ENCODE measurements at regions not wholly inside any gene's neighbourhood (a gene's known extent, or its start where the extent isn't known, plus 50 kb on each side); places are given as distances from the start of the nearest gene placed in this dataset.

GRCh38 chr7:26066736-26067135 is 85.3 kb upstream of the NFE2L3 start:
- Histone ChIP-seq H3K4me2 (ENCODE audit: low read length) (no peak overlapping the region), H3K4me3 (replicated peaks in 1 of 2; ENCODE audit: low read depth in 1 of 2, low read length in 2 of 2) (no peak overlapping the region), H3K9me3 (ENCODE audit: control insufficient read depth in 1 of 2, insufficient read depth in 1 of 2, low read depth in 1 of 2, low read length in 2 of 2) (no peaks in the 10 kb centered on the region), H3K9ac (ENCODE audit: low read length) (no peak overlapping the region), H3K27me3 (ENCODE audit: insufficient read depth, low read length) (no peaks in the 10 kb centered on the region), H3K4me1 (ENCODE audit: control insufficient read depth in 1 of 2, insufficient read depth in 2 of 2, low read length in 2 of 2) (no peaks in the 10 kb centered on the region), H2AFZ (ENCODE audit: low read depth, low read length, poor library complexity, severe bottlenecking) (no peak overlapping the region), H3K27ac (ENCODE audit: low read depth, low read length) (no peak overlapping the region), H3K79me2 (ENCODE audit: insufficient read depth, low read length) (no peaks in the 10 kb centered on the region), H3K36me3 (ENCODE audit: control insufficient read depth in 1 of 2, insufficient read depth in 2 of 2, low read length in 2 of 2) (no peaks in the 10 kb centered on the region), H3K9me2 (ENCODE audit: insufficient read depth) (no peaks in the 10 kb centered on the region), H4K20me1 (ENCODE audit: insufficient read depth) (no peaks in the 10 kb centered on the region)
- ChIA-PET POLR2A (no interaction called here), RAD21 (ENCODE audit: low non-redundant PET in 1 of 2, low total read pairs in 2 of 2, uncharacterized antibody in 2 of 2, unreplicated experiment in 2 of 2) (no interaction called here), CTCF (no interaction called here)
- DNase-seq (ENCODE audit: low read depth, low spot score) (no peak), ATAC-seq (no peak)
- intact Hi-C loops (cut with micrococcal nuclease): no loop called here
- BruUV-seq (replicated peaks): no TSS peak
- TF ChIP-seq CEBPB (IDR thresholded peaks at IDR 0.05; ENCODE audit: low read depth): no peak
- TF ChIP-seq SP1 (IDR thresholded peaks at IDR 0.05; ENCODE audit: low read depth): no peak
- no peak for TF ChIP-seq CTCF (IDR thresholded peaks at IDR 0.05 in 2 of 3, conservative IDR thresholded peaks at IDR 0.05 in 1 of 3; ENCODE audit: borderline replicate concordance in 1 of 3, insufficient read depth in 1 of 3, low read depth in 2 of 3, low read length in 2 of 3)
- TF ChIP-seq TCF7L2 (IDR thresholded peaks at IDR 0.05; ENCODE audit: borderline replicate concordance, extremely low read depth, insufficient read depth, insufficient read length): no peak
- no peak for TF ChIP-seq RAD21 (IDR thresholded peaks at IDR 0.05; ENCODE audit: low read depth)
- no peak for TF ChIP-seq MAX (IDR thresholded peaks at IDR 0.05)
- no peak for TF ChIP-seq CBX3 (IDR thresholded peaks at IDR 0.05; ENCODE audit: low read depth)
- TF ChIP-seq JUND (IDR thresholded peaks at IDR 0.05): no peak
- no peak for TF ChIP-seq POLR2A (IDR thresholded peaks at IDR 0.05; ENCODE audit: borderline replicate concordance, extremely low read depth, insufficient read depth, insufficient read length)
- no peak for TF ChIP-seq ELF1 (IDR thresholded peaks at IDR 0.05; ENCODE audit: borderline replicate concordance, low read depth)
- TF ChIP-seq POLR2AphosphoS5 (IDR thresholded peaks at IDR 0.05; ENCODE audit: low read depth, low read length): no peak
- TF ChIP-seq ZFX (IDR thresholded peaks at IDR 0.05): no peak
- TF ChIP-seq REST (IDR thresholded peaks at IDR 0.05; ENCODE audit: low read depth): no peak
- TF ChIP-seq EZH2 (IDR thresholded peaks at IDR 0.05): no peak
- TF ChIP-seq FOSL1 (IDR thresholded peaks at IDR 0.05; ENCODE audit: low read depth): no peak
- TF ChIP-seq ZNF274 (IDR thresholded peaks at IDR 0.05; ENCODE audit: low read depth, low read length): no peak
- TF ChIP-seq ZBTB33 (IDR thresholded peaks at IDR 0.05; ENCODE audit: extremely low read depth, insufficient replicate concordance, low read length): no peak
- no peak for TF ChIP-seq YY1 (IDR thresholded peaks at IDR 0.05; ENCODE audit: extremely low read depth, insufficient replicate concordance, low read depth, low read length)
- TF ChIP-seq ATF3 (IDR thresholded peaks at IDR 0.05): no peak
- no peak for TF ChIP-seq SRF (IDR thresholded peaks at IDR 0.05; ENCODE audit: low read depth)

All from HCT116 (cell line).